ENCODE measurements at regions not wholly inside any gene's neighbourhood (a gene's known extent, or its start where the extent isn't known, plus 50 kb on each side); places are given as distances from the start of the nearest gene placed in this dataset.

GRCh38 chrX:142854970-142855369 is 170.8 kb upstream of the SPANXN4 start:
- H3K4me3 ChIP-seq (ENCODE audit: low read depth in 2 of 2, low read length in 1 of 2) = no peak overlapping the region
- no peaks in the 10 kb centered on the region for H3K36me3 ChIP-seq (replicated peaks in 1 of 2; ENCODE audit: control insufficient read depth in 1 of 2, insufficient read depth in 2 of 2, low read length in 1 of 2)
- no peak for DNase-seq
- no peaks in the 10 kb centered on the region for H3K9me2 ChIP-seq
- POLR2A ChIA-PET = no interaction called here
- CTCF ChIA-PET = no interaction called here
- H3K4me1 ChIP-seq (ENCODE audit: control insufficient read depth in 1 of 2, insufficient read depth in 2 of 2, low read depth in 1 of 2, low read length in 1 of 2) = no peaks in the 10 kb centered on the region
- no peak for TF ChIP-seq GABPA (IDR thresholded peaks at IDR 0.05; ENCODE audit: low read depth)
- TF ChIP-seq TEAD4 (IDR thresholded peaks at IDR 0.05; ENCODE audit: borderline replicate concordance, insufficient read depth) = no peak
- no peak for TF ChIP-seq MAX (IDR thresholded peaks at IDR 0.05; ENCODE audit: low read depth)
- TF ChIP-seq JUND (IDR thresholded peaks at IDR 0.05) = no peak
- no peak for TF ChIP-seq USF1 (IDR thresholded peaks at IDR 0.05; ENCODE audit: borderline replicate concordance, low read depth)
- TF ChIP-seq EP300 (IDR thresholded peaks at IDR 0.05; ENCODE audit: borderline replicate concordance in 1 of 2, low read depth in 1 of 2, low read length in 1 of 2) = no peak
- TF ChIP-seq CTCF (IDR thresholded peaks at IDR 0.05) = no peak
- no peak for TF ChIP-seq YY1 (IDR thresholded peaks at IDR 0.05; ENCODE audit: low read depth)
- no peak for TF ChIP-seq EZH2phosphoT487 (IDR thresholded peaks at IDR 0.05; ENCODE audit: borderline replicate concordance, low read depth)
- TF ChIP-seq REST (IDR thresholded peaks at IDR 0.05; ENCODE audit: low read depth, low read length) = no peak
- TF ChIP-seq NRF1 (IDR thresholded peaks at IDR 0.05; ENCODE audit: low read depth, low read length) = no peak
- no peak overlapping the region for H3K4me2 ChIP-seq
- H3K27ac ChIP-seq (ENCODE audit: low read depth in 2 of 2, low read length in 1 of 2) = no peak overlapping the region
- WGBS (ENCODE audit: low lambda C conversion rate) = 3% methylated on average over 2 of the region's 2 CpGs
- no peaks in the 10 kb centered on the region for H3K9me3 ChIP-seq
- no peak overlapping the region for H3K9ac ChIP-seq
- no peaks in the 10 kb centered on the region for H4K20me1 ChIP-seq (ENCODE audit: insufficient read depth)
- H3F3A ChIP-seq (replicated peaks; ENCODE audit: insufficient read depth) = no peaks in the 10 kb centered on the region
- H2AFZ ChIP-seq (ENCODE audit: low read depth) = no peak overlapping the region
- no peaks in the 10 kb centered on the region for H3K27me3 ChIP-seq (ENCODE audit: insufficient read depth)
- no peaks in the 10 kb centered on the region for H3K79me2 ChIP-seq (ENCODE audit: insufficient read depth)

GRCh38 chrX:142860944-142861343 is 164.8 kb upstream of the SPANXN4 start:
- no peaks in the 10 kb centered on the region for H3K4me1 ChIP-seq (ENCODE audit: control insufficient read depth in 1 of 2, insufficient read depth in 2 of 2, low read depth in 1 of 2, low read length in 1 of 2)
- no peaks in the 10 kb centered on the region for H3F3A ChIP-seq (replicated peaks; ENCODE audit: insufficient read depth)
- ChIA-PET POLR2A (interaction anchor here (0.5 kb wide), 1 partner anchor 79 kb away, joined by 4 read pairs; no protein-coding TSS in a partner anchor), CTCF (no interaction called here)
- no peak overlapping the region for H3K27ac ChIP-seq (ENCODE audit: low read depth in 2 of 2, low read length in 1 of 2)
- WGBS (ENCODE audit: low lambda C conversion rate) = 3% methylated on average over 2 of the region's 2 CpGs
- H4K20me1 ChIP-seq (ENCODE audit: insufficient read depth) = no peaks in the 10 kb centered on the region
- peaks cover 4% of the 10 kb centered on the region; the same call in 1 of the 2 replicates for H3K9me3 ChIP-seq
- H3K4me3 ChIP-seq (ENCODE audit: low read depth in 2 of 2, low read length in 1 of 2) = no peak overlapping the region
- no peaks in the 10 kb centered on the region for H3K9me2 ChIP-seq
- no peak for DNase-seq
- H3K4me2 ChIP-seq = no peak overlapping the region
- H3K36me3 ChIP-seq (replicated peaks in 1 of 2; ENCODE audit: control insufficient read depth in 1 of 2, insufficient read depth in 2 of 2, low read length in 1 of 2) = no peaks in the 10 kb centered on the region
- H3K27me3 ChIP-seq (ENCODE audit: insufficient read depth) = no peaks in the 10 kb centered on the region
- H3K9ac ChIP-seq = no peak overlapping the region
- no peaks in the 10 kb centered on the region for H3K79me2 ChIP-seq (ENCODE audit: insufficient read depth)
- H2AFZ ChIP-seq (ENCODE audit: low read depth) = no peak overlapping the region
- TF ChIP-seq ZBTB33 (IDR thresholded peaks at IDR 0.05; ENCODE audit: borderline replicate concordance, low read depth) (no peak), TAF1 (IDR thresholded peaks at IDR 0.05; ENCODE audit: borderline replicate concordance, low read depth, low read length) (no peak), CHD2 (IDR thresholded peaks at IDR 0.05; ENCODE audit: low read length, partially characterized antibody) (no peak), RAD21 (IDR thresholded peaks at IDR 0.05; ENCODE audit: low read length) (no peak), JUND (IDR thresholded peaks at IDR 0.05) (no peak), TCF12 (IDR thresholded peaks at IDR 0.05) (no peak), USF2 (IDR thresholded peaks at IDR 0.05; ENCODE audit: borderline replicate concordance, low read depth, low read length) (no peak), SMC3 (IDR thresholded peaks at IDR 0.05; ENCODE audit: low read depth, low read length) (no peak), MXI1 (IDR thresholded peaks at IDR 0.05; ENCODE audit: low read depth, low read length) (no peak), YY1 (IDR thresholded peaks at IDR 0.05; ENCODE audit: low read depth) (no peak), POLR2AphosphoS5 (IDR thresholded peaks at IDR 0.05; ENCODE audit: low read depth, low read length) (no peak)
